Stimulated activated naive B cell treated with anti-CD40 and anti-IgM and Interleukin-4, amounts not matched to agents 10 μg/mL and 1 μg/mL and 100 μg/mL, for 72 hours (primary cell): ENCODE measurements at regions not wholly inside any gene's neighbourhood (a gene's known extent, or its start where the extent isn't known, plus 50 kb on each side); places are given as distances from the start of the nearest gene placed in this dataset.
"Not testable (repeated sequence)": the region's sequence is repeated elsewhere in the genome, so short reads cannot be mapped to it uniquely, and the experiment has no call there.

ENCODE experiments used
- ATAC-seq, 2 donors: fragments of 150-1000 bp; cut with Tn5 transposase; replicated peaks; 2 replicates each; pipeline ENCODE4 v1.10.0; 2021; ENCODE audit warnings: moderate library complexity in 1 of 2
- DNase-seq: peaks from one replicate; pipeline ENCODE4 v3.0.0; 2021
- H3K27ac Mint-ChIP-seq: one replicate; pipeline ENCODE4 v1.8.0; 2022; ENCODE audit warnings: mild to moderate bottlenecking, mixed read lengths
- H3K27me3 Mint-ChIP-seq, 2 donors: one replicate each; pipeline ENCODE4 v1.8.0; 2022; ENCODE audit warnings: mixed read lengths in 2 of 2
- H3K36me3 Mint-ChIP-seq, 2 donors: one replicate each; pipeline ENCODE4 v1.8.0; 2022; ENCODE audit warnings: mixed read lengths in 2 of 2, mild to moderate bottlenecking in 1 of 2
- H3K4me1 Mint-ChIP-seq, 2 donors: one replicate each; pipeline ENCODE4 v1.8.0; 2022; ENCODE audit warnings: mixed read lengths in 2 of 2, mild to moderate bottlenecking in 1 of 2
- H3K4me3 Mint-ChIP-seq, 2 donors: one replicate each; pipeline ENCODE4 v1.8.0; 2022; ENCODE audit warnings: mild to moderate bottlenecking in 2 of 2, mixed read lengths in 2 of 2, moderate library complexity in 1 of 2
- H3K9me3 Mint-ChIP-seq, 2 donors: one replicate each; pipeline ENCODE4 v1.8.0; 2022; ENCODE audit warnings: mixed read lengths in 2 of 2, mild to moderate bottlenecking in 1 of 2

GRCh38 chr1:234912548-234913277, 215.9 kb downstream of the TOMM20 start:
- no peak overlapping the region for H3K4me3 Mint-ChIP-seq
- ATAC-seq (no peak), DNase-seq (no peak)
- peaks cover 21 to 28% of the 10 kb centered on the region in 2 donors for H3K4me1 Mint-ChIP-seq
- no peak overlapping the region for H3K27ac Mint-ChIP-seq
- peaks cover 0 to 4% of the 10 kb centered on the region in 2 donors for H3K9me3 Mint-ChIP-seq
- H3K36me3 Mint-ChIP-seq = peaks cover 0 to 4% of the 10 kb centered on the region in 2 donors
- H3K27me3 Mint-ChIP-seq = peaks cover 0 to 4% of the 10 kb centered on the region in 2 donors

- H3K27me3 Mint-ChIP-seq = no peaks in the 10 kb centered on the region
- ATAC-seq (no peak), DNase-seq (no peak)
- peaks cover 18 to 21% of the 10 kb centered on the region in 2 donors for H3K4me1 Mint-ChIP-seq
- H3K9me3 Mint-ChIP-seq = no peaks in the 10 kb centered on the region
- H3K4me3 Mint-ChIP-seq = no peak overlapping the region
- H3K27ac Mint-ChIP-seq = no peak overlapping the region
- H3K36me3 Mint-ChIP-seq = peaks cover 0 to under 1% of the 10 kb centered on the region in 2 donors
Measured at GRCh38 chr1:234911787-234912186, 216.8 kb downstream of the TOMM20 start.

DNA sequence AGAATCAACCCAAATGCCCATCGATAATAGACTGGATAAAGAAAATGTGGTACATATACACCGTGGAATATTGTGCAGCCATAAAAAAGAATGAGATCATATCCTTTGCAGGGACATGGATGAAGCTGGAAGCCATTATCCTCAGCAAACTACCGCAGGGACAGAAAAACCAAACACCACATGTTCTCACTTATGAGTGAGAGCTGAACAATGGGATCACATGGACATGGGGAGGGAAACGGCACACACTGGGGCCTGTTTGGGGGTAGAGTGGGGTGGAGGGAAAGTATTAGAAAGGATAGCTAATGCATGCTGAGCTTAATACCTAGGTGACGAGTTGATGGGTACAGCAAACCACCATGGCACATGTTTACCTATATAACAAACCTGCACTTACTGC, 217.5 kb downstream of the TOMM20 start:
- H3K27me3 Mint-ChIP-seq, DNase-seq, H3K9me3 Mint-ChIP-seq, H3K4me3 Mint-ChIP-seq, H3K27ac Mint-ChIP-seq, H3K36me3 Mint-ChIP-seq, ATAC-seq: not testable (repeated sequence)
- peaks cover 18 to 20% of the 10 kb centered on the region in 2 donors for H3K4me1 Mint-ChIP-seq

DNA sequence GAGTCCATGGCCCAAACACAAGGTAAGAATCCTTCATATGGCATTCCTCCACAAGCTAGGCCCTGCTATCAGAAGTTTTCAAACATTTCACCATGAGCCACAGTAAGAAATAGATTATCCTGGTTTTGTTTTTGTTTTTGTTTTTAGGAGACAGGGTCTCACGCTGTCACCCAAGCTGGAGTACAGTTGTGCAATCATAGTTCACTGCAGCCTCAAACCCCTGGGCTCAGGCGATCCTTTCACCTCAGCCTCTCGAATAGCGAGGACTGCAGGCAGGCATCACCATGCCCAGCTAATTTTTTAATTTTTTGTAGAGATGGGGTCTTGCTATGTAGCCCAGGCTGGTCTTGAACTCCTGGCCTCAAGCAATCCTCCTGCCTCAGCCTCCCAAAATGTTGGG, 218.8 kb downstream of the TOMM20 start:
- no peak overlapping the region for H3K4me3 Mint-ChIP-seq

GRCh38 chr1:234909307-234909810, 219.3 kb downstream of the TOMM20 start:
- no peak for ATAC-seq
- H3K27me3 Mint-ChIP-seq = no peaks in the 10 kb centered on the region
- DNase-seq = no peak
- no peaks in the 10 kb centered on the region for H3K36me3 Mint-ChIP-seq
- H3K27ac Mint-ChIP-seq = no peak overlapping the region
- no peaks in the 10 kb centered on the region for H3K9me3 Mint-ChIP-seq
- no peak overlapping the region for H3K4me3 Mint-ChIP-seq
- H3K4me1 Mint-ChIP-seq = peaks cover 11% of the 10 kb centered on the region in 2 donors

More for the DNA sequence above, 218.8 kb downstream of the TOMM20 start:
- H3K4me1 Mint-ChIP-seq = peaks cover 11% of the 10 kb centered on the region in 2 donors
- no peak for ATAC-seq
- no peaks in the 10 kb centered on the region for H3K9me3 Mint-ChIP-seq
- DNase-seq = no peak
- H3K36me3 Mint-ChIP-seq = no peaks in the 10 kb centered on the region
- no peak overlapping the region for H3K27ac Mint-ChIP-seq
- no peaks in the 10 kb centered on the region for H3K27me3 Mint-ChIP-seq

GRCh38 chr1:234908571-234908970, 220.1 kb downstream of the TOMM20 start:
- no peaks in the 10 kb centered on the region for H3K36me3 Mint-ChIP-seq
- H3K27ac Mint-ChIP-seq = no peak overlapping the region
- H3K27me3 Mint-ChIP-seq = no peaks in the 10 kb centered on the region
- H3K4me3 Mint-ChIP-seq = no peak overlapping the region
- H3K4me1 Mint-ChIP-seq = peaks cover 11% of the 10 kb centered on the region in 2 donors
- ATAC-seq (no peak), DNase-seq (no peak)
- no peaks in the 10 kb centered on the region for H3K9me3 Mint-ChIP-seq

- Mint-ChIP-seq H3K36me3 (no peaks in the 10 kb centered on the region), H3K27me3 (no peaks in the 10 kb centered on the region), H3K27ac (no peak overlapping the region), H3K4me1 (peaks cover 9 to 11% of the 10 kb centered on the region in 2 donors), H3K9me3 (no peaks in the 10 kb centered on the region), H3K4me3 (no peak overlapping the region)
- DNase-seq = no peak
- no peak for ATAC-seq
Measured at GRCh38 chr1:234907940-234908405, 220.7 kb downstream of the TOMM20 start.

DNA sequence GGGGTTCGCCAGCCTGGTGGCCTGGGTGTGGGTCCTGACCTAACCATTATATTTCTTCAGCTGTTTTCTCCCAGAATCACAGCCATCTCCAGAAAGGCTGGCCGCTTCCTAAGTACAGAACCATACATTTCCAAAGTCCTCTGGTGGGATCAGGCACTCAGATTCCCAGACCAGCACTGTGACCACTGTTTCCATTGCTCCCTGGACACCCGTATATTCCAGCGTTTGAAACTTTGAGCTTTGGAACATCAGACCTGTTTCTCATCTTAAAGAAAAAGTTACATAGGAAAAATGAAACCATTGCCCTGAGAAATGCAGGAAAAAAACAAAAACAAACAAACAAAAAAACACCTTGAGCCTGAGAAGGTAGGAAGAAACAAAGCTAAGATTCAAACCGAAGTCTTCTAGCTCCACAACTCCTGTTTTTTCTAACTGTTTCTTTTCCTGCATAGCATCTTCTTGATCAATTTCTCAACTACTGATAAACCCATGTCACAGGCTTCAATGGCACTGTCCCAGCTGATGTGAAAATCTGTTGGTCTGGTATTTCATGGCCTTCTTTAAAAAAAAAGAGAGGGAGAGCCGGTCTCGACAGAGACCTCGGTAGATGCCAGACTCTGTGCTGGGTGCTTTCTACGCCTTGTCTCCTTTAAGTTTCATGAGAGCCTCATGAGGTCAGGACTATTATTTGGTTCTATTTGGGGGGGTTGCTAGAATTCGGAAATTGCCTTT, 221.3 kb downstream of the TOMM20 start:
- no peak overlapping the region for H3K4me3 Mint-ChIP-seq

GRCh38 chr1:234906654-234907053, 222.0 kb downstream of the TOMM20 start:
- H3K27me3 Mint-ChIP-seq = no peaks in the 10 kb centered on the region
- ATAC-seq (no peak), DNase-seq (no peak)
- H3K27ac Mint-ChIP-seq = no peak overlapping the region
- peaks cover 5 to 9% of the 10 kb centered on the region in 2 donors for H3K4me1 Mint-ChIP-seq
- H3K36me3 Mint-ChIP-seq = no peaks in the 10 kb centered on the region
- H3K4me3 Mint-ChIP-seq = no peak overlapping the region
- no peaks in the 10 kb centered on the region for H3K9me3 Mint-ChIP-seq

More for the DNA sequence above, 221.3 kb downstream of the TOMM20 start:
- Mint-ChIP-seq H3K4me1 (peaks cover 7 to 11% of the 10 kb centered on the region in 2 donors), H3K27ac (no peak overlapping the region), H3K27me3 (no peaks in the 10 kb centered on the region), H3K36me3 (no peaks in the 10 kb centered on the region), H3K9me3 (no peaks in the 10 kb centered on the region)
- ATAC-seq (no peak), DNase-seq (no peak)

DNA sequence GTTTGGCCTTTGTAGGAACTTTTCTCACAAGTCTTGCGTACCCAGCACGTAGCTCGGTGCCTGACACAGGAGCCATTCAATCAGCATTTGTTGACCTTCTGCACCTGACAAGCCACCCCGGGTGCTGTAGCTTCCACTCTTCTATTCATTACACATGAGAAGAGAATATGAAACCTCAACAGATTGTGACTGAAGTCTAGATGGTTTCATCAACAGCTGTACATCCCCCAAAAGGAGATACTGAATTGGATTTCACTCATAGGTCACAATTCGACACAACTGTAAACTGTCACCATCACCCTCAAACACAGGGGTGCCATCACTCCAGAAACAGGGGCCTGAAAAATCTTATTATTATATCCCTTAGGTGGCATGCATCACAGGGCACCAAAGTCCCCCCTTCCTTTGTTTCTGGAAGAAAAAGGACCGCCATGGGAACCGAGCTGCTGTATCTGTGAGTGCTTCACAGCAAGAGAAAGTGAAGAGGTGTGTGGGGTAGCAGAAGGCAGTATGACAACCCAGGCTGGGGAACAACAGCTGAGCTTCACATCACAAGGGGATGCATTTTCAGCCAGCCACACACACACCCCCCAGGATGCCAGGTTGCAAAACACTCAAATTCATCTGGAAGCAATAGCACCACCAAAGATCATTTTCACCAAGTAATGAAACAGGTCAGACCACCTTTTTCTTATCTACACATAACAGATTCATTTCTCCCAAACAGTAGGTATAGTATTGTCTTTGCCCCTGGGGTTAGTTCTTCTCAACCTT, 225.7 kb downstream of the TOMM20 start:
- H3K36me3 Mint-ChIP-seq = no peaks in the 10 kb centered on the region
- no peaks in the 10 kb centered on the region for H3K27me3 Mint-ChIP-seq
- H3K4me3 Mint-ChIP-seq = no peak overlapping the region
- no peak for ATAC-seq
- H3K27ac Mint-ChIP-seq = no peak overlapping the region
- peaks cover 3 to 6% of the 10 kb centered on the region in 2 donors for H3K4me1 Mint-ChIP-seq
- H3K9me3 Mint-ChIP-seq = no peaks in the 10 kb centered on the region
- DNase-seq = no peak

DNA sequence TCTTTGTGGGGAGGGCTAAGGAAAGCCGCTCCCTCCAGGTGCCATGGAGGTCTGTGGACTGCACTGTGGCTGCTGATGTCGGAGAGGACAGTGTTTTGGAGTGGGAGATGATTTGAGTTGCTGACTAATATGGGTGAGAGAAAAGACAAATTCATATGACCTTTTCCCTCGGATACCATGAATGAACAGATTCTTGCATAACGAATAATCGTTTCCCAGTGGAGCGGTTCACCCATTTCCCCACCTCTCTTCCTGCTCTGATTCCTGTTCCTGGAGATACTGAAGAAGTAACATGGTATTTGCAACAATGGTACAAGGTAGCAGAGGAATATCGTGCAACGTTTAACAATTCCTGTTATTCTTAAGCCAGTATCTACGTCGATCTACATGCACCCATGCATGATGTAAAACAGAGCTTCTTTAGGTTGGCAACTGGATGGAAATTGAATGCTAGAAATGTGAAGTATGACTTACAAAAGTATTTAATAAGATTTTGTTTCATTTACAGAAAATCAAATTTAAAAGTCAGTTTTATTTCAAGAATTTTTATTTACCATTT, 227.1 kb downstream of the TOMM20 start:
- Mint-ChIP-seq H3K27me3 (no peaks in the 10 kb centered on the region), H3K4me1 (peaks cover 2 to 3% of the 10 kb centered on the region in 2 donors), H3K27ac (no peak overlapping the region), H3K9me3 (no peaks in the 10 kb centered on the region), H3K36me3 (no peaks in the 10 kb centered on the region), H3K4me3 (no peak overlapping the region)
- ATAC-seq (no peak), DNase-seq (no peak)

GRCh38 chr1:234900595-234900994, 228.0 kb downstream of the TOMM20 start:
- no peak overlapping the region for H3K4me3 Mint-ChIP-seq
- H3K9me3 Mint-ChIP-seq = no peaks in the 10 kb centered on the region
- no peak for ATAC-seq
- no peaks in the 10 kb centered on the region for H3K27me3 Mint-ChIP-seq
- no peak overlapping the region for H3K27ac Mint-ChIP-seq
- no peak for DNase-seq
- H3K36me3 Mint-ChIP-seq = no peaks in the 10 kb centered on the region
- H3K4me1 Mint-ChIP-seq = no peaks in the 10 kb centered on the region

DNA sequence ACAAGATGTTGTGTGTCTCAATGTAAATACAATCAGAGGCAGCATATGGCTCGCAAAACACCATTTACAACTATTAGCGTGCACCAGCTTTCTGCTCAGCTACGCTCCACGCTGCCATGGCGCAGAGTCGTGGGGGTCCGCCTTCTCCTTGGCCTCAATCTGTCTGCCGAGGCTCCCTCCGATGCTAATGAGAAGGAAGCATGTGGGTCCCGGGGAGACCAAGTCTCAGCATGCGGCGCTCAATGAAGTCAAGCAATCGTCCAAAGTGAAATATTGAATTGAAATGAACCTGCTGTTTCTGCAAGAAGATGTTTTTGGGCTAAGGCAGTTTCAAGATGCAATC, 228.9 kb downstream of the TOMM20 start:
- H3K36me3 Mint-ChIP-seq = no peaks in the 10 kb centered on the region
- DNase-seq (no peak), ATAC-seq (no peak)
- no peak overlapping the region for H3K4me3 Mint-ChIP-seq
- H3K27ac Mint-ChIP-seq = no peak overlapping the region
- H3K9me3 Mint-ChIP-seq = no peaks in the 10 kb centered on the region
- no peaks in the 10 kb centered on the region for H3K27me3 Mint-ChIP-seq
- peaks cover 0 to 3% of the 10 kb centered on the region in 2 donors for H3K4me1 Mint-ChIP-seq
